ENCODE measurements at regions not wholly inside any gene's neighbourhood (a gene's known extent, or its start where the extent isn't known, plus 50 kb on each side); places are given as distances from the start of the nearest gene placed in this dataset.

GRCh38 chr4:31097999-31098398 lies 377.8 kb downstream of the PCDH7 start:
- Mint-ChIP-seq H3K27me3 (ENCODE audit: low read depth in 2 of 2) (no peaks in the 10 kb centered on the region), H3K9me3 (peaks cover 4 to 8% of the 10 kb centered on the region in 2 donors), H3K4me1 (no peaks in the 10 kb centered on the region), H3K36me3 (no peaks in the 10 kb centered on the region), H3K4me3 (no peak overlapping the region), H3K27ac (no peak overlapping the region)
- Histone ChIP-seq H3K4me3 (ENCODE audit: low read length) (no peak overlapping the region), H3K27me3 (ENCODE audit: control insufficient read depth, insufficient read depth, low read length) (no peaks in the 10 kb centered on the region), H3K4me1 (ENCODE audit: control insufficient read depth, insufficient read depth, low read length) (no peaks in the 10 kb centered on the region), H3K9me3 (ENCODE audit: control insufficient read depth, insufficient read depth, low read length) (no peaks in the 10 kb centered on the region), H3K36me3 (ENCODE audit: control insufficient read depth, insufficient read depth, low read length) (no peaks in the 10 kb centered on the region), H3K27ac (ENCODE audit: low read length) (no peak overlapping the region)
- TF ChIP-seq CTCF (IDR thresholded peaks at IDR 0.05) = no peak
- intact Hi-C loops (cut with micrococcal nuclease) = no loop called here
- 89% methylated on average over 4 of the region's 6 CpGs for WGBS (ENCODE audit: insufficient coverage)
- DNase-seq (no peak), ATAC-seq (no peak)

DNA sequence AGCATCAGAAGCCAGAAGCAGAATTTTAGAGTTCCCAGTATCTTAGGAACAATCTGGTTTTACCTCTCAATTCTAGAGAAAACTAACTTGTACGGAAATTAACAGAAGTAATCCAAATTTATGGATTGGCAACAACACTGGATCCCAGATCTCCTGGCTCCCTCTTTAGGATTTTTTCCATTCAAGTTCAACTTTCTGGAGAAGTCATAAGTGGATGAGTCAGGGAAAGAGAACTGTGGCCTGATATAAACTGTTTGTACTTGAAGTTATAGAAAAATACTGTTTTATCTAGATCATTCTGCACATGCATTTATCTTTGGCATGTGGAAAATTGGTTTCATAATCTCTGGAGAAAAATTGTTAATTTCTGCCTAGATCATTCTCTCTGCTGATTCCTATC lies 380.4 kb downstream of the PCDH7 start:
- DNase-seq (no peak), ATAC-seq (no peak)
- Mint-ChIP-seq H3K27ac (no peak overlapping the region), H3K9me3 (peaks cover 10 to 16% of the 10 kb centered on the region in 2 donors), H3K36me3 (no peaks in the 10 kb centered on the region), H3K4me3 (no peak overlapping the region), H3K4me1 (no peaks in the 10 kb centered on the region), H3K27me3 (ENCODE audit: low read depth in 2 of 2) (no peaks in the 10 kb centered on the region)
- H3K36me3 ChIP-seq (ENCODE audit: control insufficient read depth, insufficient read depth, low read length) = no peaks in the 10 kb centered on the region
- intact Hi-C loops (cut with micrococcal nuclease) = no loop called here
- no peak for TF ChIP-seq CTCF (IDR thresholded peaks at IDR 0.05)
- WGBS (ENCODE audit: insufficient coverage) = 75% methylated on average over 1 of the region's 1 CpG
- no peak overlapping the region for H3K4me3 ChIP-seq (ENCODE audit: low read length)
- no peaks in the 10 kb centered on the region for H3K27me3 ChIP-seq (ENCODE audit: control insufficient read depth, insufficient read depth, low read length)
- H3K27ac ChIP-seq (ENCODE audit: low read length) = no peak overlapping the region
- no peaks in the 10 kb centered on the region for H3K9me3 ChIP-seq (ENCODE audit: control insufficient read depth, insufficient read depth, low read length)
- H3K4me1 ChIP-seq (ENCODE audit: control insufficient read depth, insufficient read depth, low read length) = no peaks in the 10 kb centered on the region

DNA sequence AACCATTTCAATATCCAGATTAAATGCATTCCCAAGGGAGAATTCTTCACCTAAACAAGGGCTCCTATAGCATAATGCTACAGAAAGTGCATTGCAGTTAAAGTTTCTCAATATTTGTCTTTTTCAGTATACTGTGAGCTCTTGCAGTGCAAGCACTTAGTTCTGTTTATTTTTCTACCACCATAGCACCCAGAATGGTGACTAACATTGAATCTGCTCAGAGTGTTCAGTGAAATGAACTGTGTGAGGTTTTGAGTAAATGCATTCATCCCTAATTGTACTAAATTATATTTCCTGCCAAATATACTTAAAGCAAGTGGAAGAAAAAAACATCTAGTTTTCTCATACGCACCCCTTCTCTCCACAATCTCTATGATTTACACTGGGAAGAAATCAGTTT lies 383.9 kb downstream of the PCDH7 start:
- H3K36me3 ChIP-seq (ENCODE audit: control insufficient read depth, insufficient read depth, low read length) = no peaks in the 10 kb centered on the region
- no peak overlapping the region for H3K27ac Mint-ChIP-seq
- peaks cover 11 to 19% of the 10 kb centered on the region in 2 donors for H3K9me3 Mint-ChIP-seq
- no peaks in the 10 kb centered on the region for H3K27me3 Mint-ChIP-seq (ENCODE audit: low read depth in 2 of 2)
- no peaks in the 10 kb centered on the region for H3K4me1 ChIP-seq (ENCODE audit: control insufficient read depth, insufficient read depth, low read length)
- intact Hi-C loops (cut with micrococcal nuclease) = no loop called here
- H3K36me3 Mint-ChIP-seq = no peaks in the 10 kb centered on the region
- peaks cover 3% of the 10 kb centered on the region for H3K9me3 ChIP-seq (ENCODE audit: control insufficient read depth, insufficient read depth, low read length)
- no peak overlapping the region for H3K27ac ChIP-seq (ENCODE audit: low read length)
- no peaks in the 10 kb centered on the region for H3K4me1 Mint-ChIP-seq
- no peak for ATAC-seq
- no peak for TF ChIP-seq CTCF (IDR thresholded peaks at IDR 0.05)
- no peaks in the 10 kb centered on the region for H3K27me3 ChIP-seq (ENCODE audit: control insufficient read depth, insufficient read depth, low read length)
- H3K4me3 Mint-ChIP-seq = no peak overlapping the region
- no CpG with 5 or more reads among the region's 1 CpG for WGBS (ENCODE audit: insufficient coverage)
- DNase-seq = no peak
- H3K4me3 ChIP-seq (ENCODE audit: low read length) = no peak overlapping the region

GRCh38 chr4:31104577-31104976 lies 384.4 kb downstream of the PCDH7 start:
- ATAC-seq (no peak), DNase-seq (no peak)
- H3K9me3 ChIP-seq (ENCODE audit: control insufficient read depth, insufficient read depth, low read length) = peaks cover 3% of the 10 kb centered on the region
- H3K27me3 ChIP-seq (ENCODE audit: control insufficient read depth, insufficient read depth, low read length) = no peaks in the 10 kb centered on the region
- no peak for TF ChIP-seq CTCF (IDR thresholded peaks at IDR 0.05)
- Mint-ChIP-seq H3K27ac (no peak overlapping the region), H3K27me3 (ENCODE audit: low read depth in 2 of 2) (no peaks in the 10 kb centered on the region), H3K4me1 (no peaks in the 10 kb centered on the region), H3K9me3 (peaks cover 11 to 19% of the 10 kb centered on the region in 2 donors), H3K36me3 (no peaks in the 10 kb centered on the region), H3K4me3 (no peak overlapping the region)
- no peak overlapping the region for H3K4me3 ChIP-seq (ENCODE audit: low read length)
- no peak overlapping the region for H3K27ac ChIP-seq (ENCODE audit: low read length)
- no peaks in the 10 kb centered on the region for H3K36me3 ChIP-seq (ENCODE audit: control insufficient read depth, insufficient read depth, low read length)
- intact Hi-C loops (cut with micrococcal nuclease) = no loop called here
- 94% methylated on average over 3 of the region's 3 CpGs for WGBS (ENCODE audit: insufficient coverage)
- no peaks in the 10 kb centered on the region for H3K4me1 ChIP-seq (ENCODE audit: control insufficient read depth, insufficient read depth, low read length)

Measured in natural killer cell (primary cell).